DOHH2 (cell line): ENCODE measurements at regions not wholly inside any gene's neighbourhood (a gene's known extent, or its start where the extent isn't known, plus 50 kb on each side); places are given as distances from the start of the nearest gene placed in this dataset.

Source experiments
- EZH2phosphoT487 ChIP-seq: fragments of 200-600 bp; sonication (generic); IDR thresholded peaks from 2 replicates; pipeline ENCODE4 v1.6.1; 2017; ENCODE audit warnings: borderline replicate concordance, mild to moderate bottlenecking, antibody characterized with exemption, low read length, moderate library complexity, mixed read lengths
- TF ChIP-seq, protein P1 (sequence below): fragments of 200-600 bp; sonication (generic); IDR thresholded peaks from one replicate; pipeline ENCODE4 v1.5.1; 2014; ENCODE audit warnings: antibody characterized with exemption, mild to moderate bottlenecking, low read depth, low read length; ENCODE audit not compliant: poor library complexity, severe bottlenecking

DNA sequence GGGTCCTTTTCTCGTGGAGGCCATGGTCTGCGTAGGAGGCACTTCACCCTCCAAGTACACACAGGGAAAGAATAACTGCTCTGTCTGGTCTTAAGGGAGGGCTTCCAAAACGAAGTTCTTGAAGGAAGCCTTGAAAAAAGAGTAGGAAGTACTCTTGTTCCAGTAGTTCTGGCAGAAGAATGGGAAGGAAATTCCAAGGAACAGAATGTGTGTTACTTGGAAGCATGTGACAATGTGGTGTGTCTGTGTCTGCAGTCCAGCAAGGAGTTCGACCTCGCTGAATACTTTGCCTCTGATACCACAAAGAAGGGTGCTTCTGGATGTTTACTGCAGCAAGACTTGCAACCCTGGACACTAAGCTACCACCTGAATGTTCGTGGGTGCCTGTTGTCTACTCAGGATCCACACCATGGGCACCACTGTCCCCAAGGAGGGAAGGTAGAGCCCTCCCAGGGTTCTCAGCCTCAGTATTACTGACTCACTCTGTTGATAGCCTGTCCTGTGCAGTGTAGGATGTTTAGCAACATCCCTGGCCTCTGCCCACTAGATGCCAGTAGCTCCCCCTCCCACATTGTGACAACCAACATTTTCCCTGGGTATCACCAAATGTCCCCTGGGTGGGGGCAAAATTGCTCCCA is 471.6 kb upstream of the CDH4 start:
- TF ChIP-seq, protein P1, sequence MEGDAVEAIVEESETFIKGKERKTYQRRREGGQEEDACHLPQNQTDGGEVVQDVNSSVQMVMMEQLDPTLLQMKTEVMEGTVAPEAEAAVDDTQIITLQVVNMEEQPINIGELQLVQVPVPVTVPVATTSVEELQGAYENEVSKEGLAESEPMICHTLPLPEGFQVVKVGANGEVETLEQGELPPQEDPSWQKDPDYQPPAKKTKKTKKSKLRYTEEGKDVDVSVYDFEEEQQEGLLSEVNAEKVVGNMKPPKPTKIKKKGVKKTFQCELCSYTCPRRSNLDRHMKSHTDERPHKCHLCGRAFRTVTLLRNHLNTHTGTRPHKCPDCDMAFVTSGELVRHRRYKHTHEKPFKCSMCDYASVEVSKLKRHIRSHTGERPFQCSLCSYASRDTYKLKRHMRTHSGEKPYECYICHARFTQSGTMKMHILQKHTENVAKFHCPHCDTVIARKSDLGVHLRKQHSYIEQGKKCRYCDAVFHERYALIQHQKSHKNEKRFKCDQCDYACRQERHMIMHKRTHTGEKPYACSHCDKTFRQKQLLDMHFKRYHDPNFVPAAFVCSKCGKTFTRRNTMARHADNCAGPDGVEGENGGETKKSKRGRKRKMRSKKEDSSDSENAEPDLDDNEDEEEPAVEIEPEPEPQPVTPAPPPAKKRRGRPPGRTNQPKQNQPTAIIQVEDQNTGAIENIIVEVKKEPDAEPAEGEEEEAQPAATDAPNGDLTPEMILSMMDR, result no peak
- no peak for TF ChIP-seq EZH2phosphoT487
